OCI-LY7 (cell line): ENCODE measurements at regions not wholly inside any gene's neighbourhood (a gene's known extent, or its start where the extent isn't known, plus 50 kb on each side); places are given as distances from the start of the nearest gene placed in this dataset.

Experiments
- BruUV-seq: library from RNA; stranded (reverse); fragments of 400-500 nt; replicated peaks from 2 replicates; lab custom pipeline; 2021; lab: Mats Ljungman, UMichigan
- CTCF ChIA-PET: fragments of 300-600 bp; sonication (Branson Sonifier 250); formaldehyde crosslinking; loops from one replicate; lab custom pipeline; 2022; ENCODE audit warnings: antibody characterized with exemption; ENCODE audit not compliant: unreplicated experiment; lab: Charles Lee
- POLR2A ChIA-PET: fragments of 300-600 bp; sonication (Branson Sonifier 250); formaldehyde crosslinking; loops from one replicate; lab custom pipeline; 2022; ENCODE audit warnings: antibody characterized with exemption; lab: Charles Lee
- DNase-seq: peaks from one replicate; pipeline ENCODE4 v3.0.0-alpha.2; 2015; ENCODE audit warnings: low spot score
- H2AFZ ChIP-seq: fragments of 200-600 bp; sonication (generic), shearing (Covaris generic); 2 replicates; pipeline ENCODE4 v1.6.1; 2014; ENCODE audit warnings: mild to moderate bottlenecking, antibody characterized with exemption, low read length, moderate library complexity
- H3K27ac ChIP-seq: fragments of 200-600 bp; sonication (generic); 2 replicates; pipeline ENCODE4 v1.5.1; 2014; ENCODE audit warnings: mixed run types, low read depth, mild to moderate bottlenecking, moderate library complexity, low read length, inconsistent platforms; ENCODE audit not compliant: poor library complexity, severe bottlenecking
- H3K36me3 ChIP-seq: fragments of 200-600 bp; sonication (generic); 2 replicates; pipeline ENCODE4 v1.6.1; 2014; ENCODE audit warnings: mild to moderate bottlenecking, antibody characterized with exemption, low read length, moderate library complexity, mixed read lengths; ENCODE audit not compliant: insufficient read depth
- H3K4me1 ChIP-seq: fragments of 200-600 bp; sonication (generic); 2 replicates; pipeline ENCODE4 v1.5.1; 2014; ENCODE audit warnings: mild to moderate bottlenecking, low read length; ENCODE audit not compliant: insufficient read depth, poor library complexity, severe bottlenecking
- H3K4me2 ChIP-seq: fragments of 200-600 bp; sonication (generic); 2 replicates; pipeline ENCODE4 v1.6.1; 2014; ENCODE audit warnings: mild to moderate bottlenecking, low read length
- H3K4me3 ChIP-seq: fragments of 200-600 bp; sonication (generic); 2 replicates; pipeline ENCODE4 v1.5.1; 2014; ENCODE audit warnings: mild to moderate bottlenecking, low read depth, low read length; ENCODE audit not compliant: poor library complexity, severe bottlenecking
- H3K79me2 ChIP-seq: fragments of 200-600 bp; sonication (generic); 2 replicates; pipeline ENCODE4 v1.6.1; 2016; ENCODE audit warnings: low read depth, mild to moderate bottlenecking, low read length, moderate library complexity, mixed read lengths; ENCODE audit not compliant: insufficient read depth
- H3K9me2 ChIP-seq: fragments of 200-600 bp; sonication (generic); 2 replicates; pipeline ENCODE4 v1.6.1; 2016; ENCODE audit warnings: mild to moderate bottlenecking, low read length, mixed read lengths; ENCODE audit not compliant: insufficient read depth
- H3K9me3 ChIP-seq: fragments of 200-600 bp; sonication (generic); 2 replicates; pipeline ENCODE4 v1.6.1; 2014; ENCODE audit warnings: mild to moderate bottlenecking, mixed run types, low read length, mixed read lengths
- H4K20me1 ChIP-seq: fragments of 200-600 bp; sonication (generic); 2 replicates; pipeline ENCODE4 v1.6.1; 2014; ENCODE audit warnings: mild to moderate bottlenecking, antibody characterized with exemption, low read length, moderate library complexity, mixed read lengths; ENCODE audit not compliant: insufficient read depth
- CTCF ChIP-seq: fragments of 200-600 bp; sonication (generic); conservative IDR thresholded peaks from 2 replicates; pipeline ENCODE4 v1.5.1; 2014; ENCODE audit warnings: mild to moderate bottlenecking, antibody characterized with exemption, low read length, moderate library complexity, mixed read lengths
- EZH2phosphoT487 ChIP-seq: fragments of 200-600 bp; sonication (generic); IDR thresholded peaks from 2 replicates; pipeline ENCODE4 v1.6.1; 2018; ENCODE audit warnings: low read depth, borderline replicate concordance, mild to moderate bottlenecking, mixed run types, antibody characterized with exemption, low read length, moderate library complexity, mixed read lengths
- intact Hi-C: fragments of 100-400 bp; cut with micrococcal nuclease; formaldehyde crosslinking; loops from one replicate; pipeline ENCODE4 v1.10.0; 2022; ENCODE audit not compliant: unreplicated experiment

- CTCF ChIA-PET = no interaction called here
- Histone ChIP-seq H2AFZ (no peak overlapping the region), H3K9me2 (no peaks in the 10 kb centered on the region), H3K4me2 (no peak overlapping the region), H3K4me3 (no peak overlapping the region), H3K4me1 (no peaks in the 10 kb centered on the region), H3K9me3 (no peaks in the 10 kb centered on the region), H3K79me2 (no peaks in the 10 kb centered on the region), H3K36me3 (no peaks in the 10 kb centered on the region), H3K27ac (no peak overlapping the region), H4K20me1 (no peaks in the 10 kb centered on the region)
- no peak for TF ChIP-seq EZH2phosphoT487
- no peak for TF ChIP-seq CTCF
- POLR2A ChIA-PET = no interaction called here
- no TSS peak for BruUV-seq
- intact Hi-C loops = no loop called here
- no peak for DNase-seq
Observed at GRCh38 chr2:240291337-240292034, 144.0 kb upstream of the GPC1 start.

- ChIA-PET POLR2A (interaction anchor here (0.6 kb wide), 1 partner anchor 525 kb away, joined by 5 read pairs; no protein-coding TSS in a partner anchor), CTCF (no interaction called here)
- Histone ChIP-seq H3K4me1 (no peaks in the 10 kb centered on the region), H3K27ac (no peak overlapping the region), H3K4me2 (no peak overlapping the region), H3K4me3 (no peak overlapping the region), H4K20me1 (no peaks in the 10 kb centered on the region), H3K36me3 (no peaks in the 10 kb centered on the region), H2AFZ (no peak overlapping the region), H3K9me3 (no peaks in the 10 kb centered on the region), H3K9me2 (no peaks in the 10 kb centered on the region), H3K79me2 (no peaks in the 10 kb centered on the region)
- BruUV-seq = no TSS peak
- no peak for TF ChIP-seq CTCF
- no peak for TF ChIP-seq EZH2phosphoT487
- DNase-seq = no peak
- intact Hi-C loops = no loop called here
Observed at GRCh38 chr2:240292035-240292574, 143.4 kb upstream of the GPC1 start.
